ENCODE measurements at regions not wholly inside any gene's neighbourhood (a gene's known extent, or its start where the extent isn't known, plus 50 kb on each side); places are given as distances from the start of the nearest gene placed in this dataset.
"Not testable (repeated sequence)": the region's sequence is repeated elsewhere in the genome, so short reads cannot be mapped to it uniquely, and the experiment has no call there.

DNA sequence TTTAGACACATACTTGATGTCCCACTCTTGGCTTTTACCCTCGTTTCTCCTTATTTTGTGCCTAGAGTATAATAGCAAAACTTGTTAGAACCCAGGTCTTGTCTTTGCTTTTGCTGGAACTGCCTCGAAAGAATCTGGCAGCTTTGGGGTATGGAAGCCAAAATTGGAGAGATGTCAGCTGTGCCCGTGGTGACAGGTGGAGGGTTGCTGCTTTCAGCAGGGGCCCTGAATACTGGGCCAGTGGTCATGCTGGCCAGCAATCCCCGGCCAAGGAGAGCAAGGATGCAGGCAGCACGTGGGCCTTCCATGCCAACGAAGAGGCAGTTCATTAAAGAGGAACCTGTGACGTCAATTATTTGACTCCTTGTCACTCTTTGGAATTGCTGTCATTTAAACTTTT lies 181.1 kb downstream of the HIPK3 start:
- no peaks in the 10 kb centered on the region for H3K9me3 ChIP-seq
- no peaks in the 10 kb centered on the region for H3K27me3 ChIP-seq
- no peak overlapping the region for H3K27ac ChIP-seq
- H3K36me3 ChIP-seq: no peaks in the 10 kb centered on the region
- DNase-seq (ENCODE audit: extremely low spot score in 2 of 2): no peak
- no peak for TF ChIP-seq POLR2AphosphoS5 (IDR thresholded peaks at IDR 0.05; ENCODE audit: insufficient read depth in 1 of 2, low read depth in 1 of 2)
- H3K4me1 ChIP-seq: no peaks in the 10 kb centered on the region
- H3K4me3 ChIP-seq: no peak overlapping the region
- intact Hi-C loops (cut with DNase I): no loop called here

GRCh38 chr11:33437529-33437928 lies 180.3 kb downstream of the HIPK3 start:
- TF ChIP-seq POLR2A (IDR thresholded peaks at IDR 0.05) (no peak), POLR2AphosphoS5 (IDR thresholded peaks at IDR 0.05; ENCODE audit: insufficient read depth in 1 of 2, low read depth in 1 of 2) (no peak)
- TF ChIP-seq, protein P1, sequence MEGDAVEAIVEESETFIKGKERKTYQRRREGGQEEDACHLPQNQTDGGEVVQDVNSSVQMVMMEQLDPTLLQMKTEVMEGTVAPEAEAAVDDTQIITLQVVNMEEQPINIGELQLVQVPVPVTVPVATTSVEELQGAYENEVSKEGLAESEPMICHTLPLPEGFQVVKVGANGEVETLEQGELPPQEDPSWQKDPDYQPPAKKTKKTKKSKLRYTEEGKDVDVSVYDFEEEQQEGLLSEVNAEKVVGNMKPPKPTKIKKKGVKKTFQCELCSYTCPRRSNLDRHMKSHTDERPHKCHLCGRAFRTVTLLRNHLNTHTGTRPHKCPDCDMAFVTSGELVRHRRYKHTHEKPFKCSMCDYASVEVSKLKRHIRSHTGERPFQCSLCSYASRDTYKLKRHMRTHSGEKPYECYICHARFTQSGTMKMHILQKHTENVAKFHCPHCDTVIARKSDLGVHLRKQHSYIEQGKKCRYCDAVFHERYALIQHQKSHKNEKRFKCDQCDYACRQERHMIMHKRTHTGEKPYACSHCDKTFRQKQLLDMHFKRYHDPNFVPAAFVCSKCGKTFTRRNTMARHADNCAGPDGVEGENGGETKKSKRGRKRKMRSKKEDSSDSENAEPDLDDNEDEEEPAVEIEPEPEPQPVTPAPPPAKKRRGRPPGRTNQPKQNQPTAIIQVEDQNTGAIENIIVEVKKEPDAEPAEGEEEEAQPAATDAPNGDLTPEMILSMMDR (IDR thresholded peaks at IDR 0.05): no peak
- Histone ChIP-seq H3K27ac (no peak overlapping the region), H3K4me1 (no peaks in the 10 kb centered on the region), H3K36me3 (no peaks in the 10 kb centered on the region), H3K27me3 (no peaks in the 10 kb centered on the region), H3K9me3 (no peaks in the 10 kb centered on the region), H3K4me3 (no peak overlapping the region)
- DNase-seq (ENCODE audit: extremely low spot score in 2 of 2): no peak
- intact Hi-C loops (cut with DNase I): no loop called here

- DNase-seq (ENCODE audit: extremely low spot score in 2 of 2): no peak
- Histone ChIP-seq H3K9me3 (no peaks in the 10 kb centered on the region), H3K27ac (no peak overlapping the region), H3K4me1 (no peaks in the 10 kb centered on the region), H3K27me3 (no peaks in the 10 kb centered on the region), H3K36me3 (no peaks in the 10 kb centered on the region), H3K4me3 (no peak overlapping the region)
- intact Hi-C loops (cut with DNase I): no loop called here
- TF ChIP-seq POLR2AphosphoS5 (IDR thresholded peaks at IDR 0.05; ENCODE audit: insufficient read depth in 1 of 2, low read depth in 1 of 2): no peak
- TF ChIP-seq POLR2A (IDR thresholded peaks at IDR 0.05): no peak
- TF ChIP-seq, protein P1 (IDR thresholded peaks at IDR 0.05): no peak
These were observed 178.0 kb downstream of the HIPK3 start for GRCh38 chr11:33435216-33435615.

DNA sequence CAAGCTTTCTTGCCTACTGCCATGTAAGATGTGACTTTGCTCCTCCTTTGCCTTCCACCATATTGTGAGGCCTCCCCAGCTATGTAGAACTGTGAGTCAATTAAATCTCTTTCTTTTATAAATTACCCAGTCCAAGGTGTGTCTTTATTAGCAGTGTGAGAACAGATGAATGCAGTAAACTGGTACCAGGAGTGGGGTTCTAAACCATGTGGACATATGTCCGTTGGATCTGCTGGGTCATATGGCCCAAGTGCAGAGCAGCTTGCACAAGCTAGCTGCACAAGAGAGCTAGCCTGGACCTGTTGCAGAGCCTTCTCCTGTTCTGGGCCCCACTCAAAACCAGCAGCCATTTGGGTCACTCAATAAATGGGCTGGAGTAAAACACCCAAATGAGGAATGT lies 177.1 kb downstream of the HIPK3 start:
- DNase-seq (ENCODE audit: extremely low spot score in 2 of 2): no peak
- Histone ChIP-seq H3K4me1 (no peaks in the 10 kb centered on the region), H3K36me3 (no peaks in the 10 kb centered on the region), H3K9me3 (no peaks in the 10 kb centered on the region), H3K27me3 (no peaks in the 10 kb centered on the region), H3K4me3 (no peak overlapping the region), H3K27ac (no peak overlapping the region)
- intact Hi-C loops (cut with DNase I): no loop called here
- TF ChIP-seq, protein P1 (IDR thresholded peaks at IDR 0.05): no peak
- no peak for TF ChIP-seq POLR2A (IDR thresholded peaks at IDR 0.05)
- no peak for TF ChIP-seq POLR2AphosphoS5 (IDR thresholded peaks at IDR 0.05; ENCODE audit: insufficient read depth in 1 of 2, low read depth in 1 of 2)

GRCh38 chr11:33428435-33428834 lies 171.3 kb downstream of the HIPK3 start:
- intact Hi-C loops (cut with DNase I); H3K4me3 ChIP-seq; H3K27me3 ChIP-seq; H3K9me3 ChIP-seq; DNase-seq (ENCODE audit: extremely low spot score in 2 of 2); H3K36me3 ChIP-seq; H3K4me1 ChIP-seq; H3K27ac ChIP-seq: not testable (repeated sequence)

GRCh38 chr11:33420959-33421566 lies 163.9 kb downstream of the HIPK3 start:
- TF ChIP-seq, protein P1 (IDR thresholded peaks at IDR 0.05): no peak
- no peak for TF ChIP-seq POLR2A (IDR thresholded peaks at IDR 0.05)
- TF ChIP-seq POLR2AphosphoS5 (IDR thresholded peaks at IDR 0.05; ENCODE audit: insufficient read depth in 1 of 2, low read depth in 1 of 2): no peak
- no peak overlapping the region for H3K27ac ChIP-seq
- DNase-seq (ENCODE audit: extremely low spot score in 2 of 2): no peak
- no peaks in the 10 kb centered on the region for H3K9me3 ChIP-seq
- no peaks in the 10 kb centered on the region for H3K27me3 ChIP-seq
- H3K36me3 ChIP-seq: no peaks in the 10 kb centered on the region
- no peaks in the 10 kb centered on the region for H3K4me1 ChIP-seq
- intact Hi-C loops (cut with DNase I): no loop called here
- no peak overlapping the region for H3K4me3 ChIP-seq

Data from vagina (tissue), 2 donors.